Activated T-helper 2 cell treated with anti-CD3 and anti-CD28 coated beads, Interferon-gamma antibody, Interleukin-2, Interleukin-4, amounts not matched to agents 10 μg/mL and 5 μg/mL and 100 μg/mL, durations not matched to agents 14 hours and 24 hours and 36 hours (primary cell): ENCODE measurements at regions not wholly inside any gene's neighbourhood (a gene's known extent, or its start where the extent isn't known, plus 50 kb on each side); places are given as distances from the start of the nearest gene placed in this dataset.

Experiments
- DNase-seq: peaks from one replicate; pipeline ENCODE4 v3.0.0; 2021; ENCODE audit warnings: low spot score
- H3K27ac Mint-ChIP-seq: one replicate; pipeline ENCODE4 v1.8.0; 2021; ENCODE audit warnings: mixed read lengths
- H3K27me3 Mint-ChIP-seq: one replicate; pipeline ENCODE4 v1.8.0; 2021; ENCODE audit warnings: low read depth, mixed read lengths
- H3K36me3 Mint-ChIP-seq: one replicate; pipeline ENCODE4 v1.8.0; 2021; ENCODE audit warnings: low read depth, mixed read lengths
- H3K4me1 Mint-ChIP-seq: one replicate; pipeline ENCODE4 v1.8.0; 2021; ENCODE audit warnings: low read depth, mixed read lengths
- H3K4me3 Mint-ChIP-seq: one replicate; pipeline ENCODE4 v1.8.0; 2021; ENCODE audit warnings: low read depth, mild to moderate bottlenecking, moderate library complexity, mixed read lengths
- H3K9me3 Mint-ChIP-seq: one replicate; pipeline ENCODE4 v1.8.0; 2021; ENCODE audit warnings: mixed read lengths
- intact Hi-C: fragments of 100-400 bp; cut with micrococcal nuclease; formaldehyde crosslinking; loops from one replicate; pipeline ENCODE4 v1.15.1; 2023

- H3K27ac Mint-ChIP-seq: no peak overlapping the region
- DNase-seq: no peak
- peaks cover 6% of the 10 kb centered on the region for H3K9me3 Mint-ChIP-seq
- intact Hi-C loops: no loop called here
- H3K4me3 Mint-ChIP-seq: no peak overlapping the region
- H3K4me1 Mint-ChIP-seq: no peaks in the 10 kb centered on the region
- no peaks in the 10 kb centered on the region for H3K27me3 Mint-ChIP-seq
- no peaks in the 10 kb centered on the region for H3K36me3 Mint-ChIP-seq
Measured at GRCh38 chr5:106962464-106963230, 708.1 kb downstream of the EFNA5 start.

GRCh38 chr5:106959387-106959786, 711.4 kb downstream of the EFNA5 start:
- Mint-ChIP-seq H3K27me3 (no peaks in the 10 kb centered on the region), H3K4me1 (no peaks in the 10 kb centered on the region), H3K27ac (no peak overlapping the region), H3K36me3 (no peaks in the 10 kb centered on the region), H3K9me3 (peaks cover 6% of the 10 kb centered on the region), H3K4me3 (no peak overlapping the region)
- intact Hi-C loops: no loop called here
- no peak for DNase-seq

- Mint-ChIP-seq H3K4me1 (no peaks in the 10 kb centered on the region), H3K27me3 (no peaks in the 10 kb centered on the region), H3K9me3 (peaks cover 7% of the 10 kb centered on the region), H3K27ac (no peak overlapping the region), H3K36me3 (no peaks in the 10 kb centered on the region), H3K4me3 (no peak overlapping the region)
- intact Hi-C loops: no loop called here
- DNase-seq: no peak
Measured at GRCh38 chr5:106957336-106957735, 713.4 kb downstream of the EFNA5 start.

- no peak for DNase-seq
- no peaks in the 10 kb centered on the region for H3K36me3 Mint-ChIP-seq
- H3K27me3 Mint-ChIP-seq: no peaks in the 10 kb centered on the region
- H3K9me3 Mint-ChIP-seq: peaks cover 5% of the 10 kb centered on the region
- intact Hi-C loops: no loop called here
- no peak overlapping the region for H3K27ac Mint-ChIP-seq
- no peaks in the 10 kb centered on the region for H3K4me1 Mint-ChIP-seq
- no peak overlapping the region for H3K4me3 Mint-ChIP-seq
Measured at GRCh38 chr5:106956886-106957285, 713.9 kb downstream of the EFNA5 start.

GRCh38 chr5:106956187-106956586, 714.5 kb downstream of the EFNA5 start:
- intact Hi-C loops: no loop called here
- Mint-ChIP-seq H3K27ac (no peak overlapping the region), H3K4me3 (no peak overlapping the region), H3K9me3 (peaks cover 4% of the 10 kb centered on the region), H3K36me3 (no peaks in the 10 kb centered on the region), H3K4me1 (no peaks in the 10 kb centered on the region), H3K27me3 (no peaks in the 10 kb centered on the region)
- DNase-seq: no peak

- H3K4me1 Mint-ChIP-seq: no peaks in the 10 kb centered on the region
- intact Hi-C loops: no loop called here
- DNase-seq: no peak
- no peak overlapping the region for H3K4me3 Mint-ChIP-seq
- H3K9me3 Mint-ChIP-seq: peaks cover 5% of the 10 kb centered on the region
- no peak overlapping the region for H3K27ac Mint-ChIP-seq
- no peaks in the 10 kb centered on the region for H3K36me3 Mint-ChIP-seq
- H3K27me3 Mint-ChIP-seq: no peaks in the 10 kb centered on the region
Measured at GRCh38 chr5:106940986-106941385, 729.8 kb downstream of the EFNA5 start.

GRCh38 chr5:106940301-106940846, 730.4 kb downstream of the EFNA5 start:
- DNase-seq: no peak
- Mint-ChIP-seq H3K9me3 (peaks cover 5% of the 10 kb centered on the region), H3K27ac (no peak overlapping the region), H3K4me3 (no peak overlapping the region), H3K27me3 (no peaks in the 10 kb centered on the region), H3K4me1 (no peaks in the 10 kb centered on the region), H3K36me3 (no peaks in the 10 kb centered on the region)
- intact Hi-C loops: no loop called here

GRCh38 chr5:106923409-106923808, 747.3 kb downstream of the EFNA5 start:
- H3K4me3 Mint-ChIP-seq: no peak overlapping the region
- no peaks in the 10 kb centered on the region for H3K36me3 Mint-ChIP-seq
- intact Hi-C loops: no loop called here
- H3K9me3 Mint-ChIP-seq: peaks cover 7% of the 10 kb centered on the region
- no peaks in the 10 kb centered on the region for H3K4me1 Mint-ChIP-seq
- no peak overlapping the region for H3K27ac Mint-ChIP-seq
- DNase-seq: no peak
- no peaks in the 10 kb centered on the region for H3K27me3 Mint-ChIP-seq

- H3K4me3 Mint-ChIP-seq: no peak overlapping the region
- no peak overlapping the region for H3K27ac Mint-ChIP-seq
- H3K27me3 Mint-ChIP-seq: no peaks in the 10 kb centered on the region
- no peak for DNase-seq
- no peaks in the 10 kb centered on the region for H3K4me1 Mint-ChIP-seq
- no peaks in the 10 kb centered on the region for H3K9me3 Mint-ChIP-seq
- intact Hi-C loops: no loop called here
- no peaks in the 10 kb centered on the region for H3K36me3 Mint-ChIP-seq
Measured at GRCh38 chr5:106921567-106921966, 749.2 kb downstream of the EFNA5 start.

- intact Hi-C loops: no loop called here
- no peaks in the 10 kb centered on the region for H3K9me3 Mint-ChIP-seq
- no peaks in the 10 kb centered on the region for H3K36me3 Mint-ChIP-seq
Measured at GRCh38 chr5:106910486-106910885, 760.3 kb downstream of the EFNA5 start.

GRCh38 chr5:106909716-106910115, 761.0 kb downstream of the EFNA5 start:
- no peaks in the 10 kb centered on the region for H3K4me1 Mint-ChIP-seq
- no peaks in the 10 kb centered on the region for H3K27me3 Mint-ChIP-seq
- DNase-seq: no peak
- H3K27ac Mint-ChIP-seq: no peak overlapping the region
- no peaks in the 10 kb centered on the region for H3K9me3 Mint-ChIP-seq
- no peak overlapping the region for H3K4me3 Mint-ChIP-seq
- intact Hi-C loops: no loop called here
- H3K36me3 Mint-ChIP-seq: no peaks in the 10 kb centered on the region

More at GRCh38 chr5:106910486-106910885, 760.3 kb downstream of the EFNA5 start:
- DNase-seq: no peak
- Mint-ChIP-seq H3K4me1 (no peaks in the 10 kb centered on the region), H3K27me3 (no peaks in the 10 kb centered on the region), H3K27ac (no peak overlapping the region), H3K4me3 (no peak overlapping the region)

- no peaks in the 10 kb centered on the region for H3K27me3 Mint-ChIP-seq
- H3K36me3 Mint-ChIP-seq: no peaks in the 10 kb centered on the region
- H3K4me1 Mint-ChIP-seq: no peaks in the 10 kb centered on the region
- H3K4me3 Mint-ChIP-seq: no peak overlapping the region
- H3K9me3 Mint-ChIP-seq: no peaks in the 10 kb centered on the region
- H3K27ac Mint-ChIP-seq: no peak overlapping the region
- intact Hi-C loops: loop anchor here (1.0 kb wide), 1 partner anchor 11 kb away; no protein-coding TSS in a partner anchor
- no peak for DNase-seq
Measured at GRCh38 chr5:106907979-106908378, 762.8 kb downstream of the EFNA5 start.

- no peaks in the 10 kb centered on the region for H3K4me1 Mint-ChIP-seq
- no peak overlapping the region for H3K4me3 Mint-ChIP-seq
- no peak overlapping the region for H3K27ac Mint-ChIP-seq
- no peaks in the 10 kb centered on the region for H3K36me3 Mint-ChIP-seq
- H3K27me3 Mint-ChIP-seq: no peaks in the 10 kb centered on the region
- DNase-seq: no peak
- intact Hi-C loops: no loop called here
- no peaks in the 10 kb centered on the region for H3K9me3 Mint-ChIP-seq
Measured at GRCh38 chr5:106906199-106906598, 764.5 kb downstream of the EFNA5 start.
